ENCODE measurements at regions not wholly inside any gene's neighbourhood (a gene's known extent, or its start where the extent isn't known, plus 50 kb on each side); places are given as distances from the start of the nearest gene placed in this dataset.

DNA sequence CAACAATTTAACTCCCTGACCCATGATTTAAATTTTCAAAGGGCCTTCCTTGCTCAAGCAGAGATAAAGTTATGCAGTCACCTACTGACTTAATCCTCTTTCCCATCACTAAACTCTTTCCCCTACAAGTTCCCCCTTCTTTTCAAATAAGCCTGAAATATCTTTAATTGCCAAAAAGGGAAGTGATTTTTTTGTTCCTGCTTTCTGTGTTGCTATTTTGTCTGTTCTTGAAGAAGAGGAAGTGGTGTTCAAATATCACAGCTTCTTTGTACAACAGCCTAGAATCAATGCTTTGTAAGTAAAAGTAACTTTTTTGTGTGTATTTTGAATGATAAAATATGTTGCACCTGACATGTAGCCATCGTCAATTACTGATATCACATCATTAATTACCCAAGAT lies 595.9 kb downstream of the CENPC start:
- no peak for TF ChIP-seq CTCF (IDR thresholded peaks at IDR 0.05)
- no peak for TF ChIP-seq POLR2A (IDR thresholded peaks at IDR 0.05)

Measured in uterus (tissue), 2 donors.